LNCaP clone FGC (cell line): ENCODE measurements at regions not wholly inside any gene's neighbourhood (a gene's known extent, or its start where the extent isn't known, plus 50 kb on each side); places are given as distances from the start of the nearest gene placed in this dataset.

Source experiments
- DNase-seq: peaks from one replicate; pipeline ENCODE4 v3.0.0-alpha.2; 2011; ENCODE audit warnings: low read depth
- H3K4me3 ChIP-seq: 2 replicates; pipeline ENCODE4 v1.5.1; 2011; ENCODE audit warnings: mild to moderate bottlenecking, low read depth, low read length, control low read depth
- TF ChIP-seq, protein P1 (sequence below): IDR thresholded peaks from 2 replicates; pipeline ENCODE4 v1.5.1; 2012; ENCODE audit warnings: mild to moderate bottlenecking; ENCODE audit not compliant: control insufficient read depth, insufficient read depth; ENCODE audit errors: extremely low read depth

DNA sequence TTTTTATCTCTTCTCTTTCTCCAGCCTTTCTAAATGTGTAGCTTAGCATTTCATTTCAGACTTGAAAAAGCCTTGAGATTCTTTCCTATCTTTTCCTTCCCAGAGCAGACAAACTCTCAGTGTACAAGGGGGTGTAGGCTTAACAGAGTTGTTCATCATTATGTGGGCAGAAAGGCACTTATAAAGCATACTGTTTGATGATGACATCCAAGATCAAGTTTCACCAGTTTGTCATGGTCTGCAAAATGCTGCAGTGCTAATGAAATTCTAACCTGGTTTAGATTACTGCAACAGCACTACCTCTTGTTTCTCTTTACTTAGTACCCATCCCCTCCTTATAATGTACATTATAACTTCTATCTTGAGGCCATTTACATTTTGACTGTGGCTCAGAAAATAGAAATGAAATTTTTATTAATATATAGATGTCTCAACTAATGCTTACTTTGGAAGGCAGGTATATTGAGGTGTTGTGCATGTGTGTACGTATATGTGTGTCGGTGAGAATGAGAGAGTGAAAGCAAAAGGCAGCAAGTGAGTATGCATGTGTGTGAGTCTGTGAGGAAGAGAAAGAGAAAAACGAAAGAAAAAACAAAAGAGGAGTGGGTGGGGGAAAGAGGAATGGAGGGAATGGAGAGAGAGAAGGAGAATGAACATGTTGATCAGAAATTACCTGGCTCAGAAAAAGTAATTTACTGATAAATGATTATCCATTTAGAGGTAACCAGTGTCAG is 1043.6 kb downstream of the TUSC7 start:
- no peak overlapping the region for H3K4me3 ChIP-seq
- TF ChIP-seq, protein P1, sequence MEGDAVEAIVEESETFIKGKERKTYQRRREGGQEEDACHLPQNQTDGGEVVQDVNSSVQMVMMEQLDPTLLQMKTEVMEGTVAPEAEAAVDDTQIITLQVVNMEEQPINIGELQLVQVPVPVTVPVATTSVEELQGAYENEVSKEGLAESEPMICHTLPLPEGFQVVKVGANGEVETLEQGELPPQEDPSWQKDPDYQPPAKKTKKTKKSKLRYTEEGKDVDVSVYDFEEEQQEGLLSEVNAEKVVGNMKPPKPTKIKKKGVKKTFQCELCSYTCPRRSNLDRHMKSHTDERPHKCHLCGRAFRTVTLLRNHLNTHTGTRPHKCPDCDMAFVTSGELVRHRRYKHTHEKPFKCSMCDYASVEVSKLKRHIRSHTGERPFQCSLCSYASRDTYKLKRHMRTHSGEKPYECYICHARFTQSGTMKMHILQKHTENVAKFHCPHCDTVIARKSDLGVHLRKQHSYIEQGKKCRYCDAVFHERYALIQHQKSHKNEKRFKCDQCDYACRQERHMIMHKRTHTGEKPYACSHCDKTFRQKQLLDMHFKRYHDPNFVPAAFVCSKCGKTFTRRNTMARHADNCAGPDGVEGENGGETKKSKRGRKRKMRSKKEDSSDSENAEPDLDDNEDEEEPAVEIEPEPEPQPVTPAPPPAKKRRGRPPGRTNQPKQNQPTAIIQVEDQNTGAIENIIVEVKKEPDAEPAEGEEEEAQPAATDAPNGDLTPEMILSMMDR, result no peak
- DNase-seq, result no peak

DNA sequence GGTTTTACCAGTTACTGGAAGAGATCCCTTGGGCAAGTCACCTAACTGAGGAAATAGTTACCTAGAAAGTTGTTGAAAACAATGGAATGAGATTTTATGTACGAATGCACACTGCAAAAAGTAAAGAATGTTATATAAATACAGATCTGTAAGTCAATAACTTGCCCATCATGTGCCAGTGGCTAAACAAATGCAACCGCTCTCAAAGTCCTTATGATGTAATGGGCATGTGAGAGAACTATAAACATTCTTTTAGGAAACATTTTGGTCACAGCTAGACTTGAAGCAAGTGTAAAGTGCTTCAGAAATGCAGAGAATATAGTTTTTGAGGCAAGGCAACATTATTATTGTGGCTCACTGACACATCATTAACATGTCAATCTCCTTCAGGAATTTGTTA is 1044.5 kb downstream of the TUSC7 start:
- TF ChIP-seq, protein P1, result no peak
- H3K4me3 ChIP-seq, result no peak overlapping the region
- DNase-seq, result no peak

DNA sequence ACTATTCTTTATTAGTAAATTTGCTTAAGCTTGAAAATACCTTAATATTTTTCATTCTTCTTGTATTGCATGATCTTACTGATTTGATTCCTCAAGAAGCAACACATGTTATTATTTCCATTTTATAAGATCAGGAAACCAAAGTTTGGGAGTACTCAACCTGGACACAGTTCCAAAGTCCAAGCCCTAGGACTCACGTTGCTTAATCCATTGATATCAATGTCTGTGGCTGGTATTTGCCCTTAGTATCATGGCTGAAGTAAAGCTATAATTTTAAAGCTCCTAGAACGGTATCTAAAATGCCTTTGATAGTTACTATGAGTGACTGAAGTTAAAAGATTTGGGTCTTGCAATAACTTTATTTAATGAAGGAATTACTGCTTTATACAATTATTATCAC is 1045.3 kb downstream of the TUSC7 start:
- DNase-seq, result no peak
- TF ChIP-seq, protein P1, result no peak

DNA sequence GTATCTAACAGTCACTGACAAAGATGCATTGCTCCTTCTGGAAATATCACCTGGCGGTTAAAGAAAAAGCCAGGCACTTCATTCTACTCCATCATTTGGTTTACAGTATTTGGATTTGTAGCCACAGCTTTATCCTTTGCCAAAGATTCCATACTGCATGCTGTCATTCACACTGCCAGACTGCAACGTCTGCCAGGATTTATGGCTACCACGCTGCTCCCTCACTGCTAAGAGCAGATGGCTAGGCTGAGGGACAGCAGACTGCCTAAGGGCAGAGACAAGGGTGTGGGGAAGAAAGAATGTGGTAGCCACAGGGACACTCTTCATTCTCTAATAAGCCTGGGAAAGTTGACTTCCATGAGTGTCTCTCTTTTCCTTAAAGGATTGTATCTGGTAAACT is 1047.0 kb downstream of the TUSC7 start:
- DNase-seq, result no peak
- TF ChIP-seq, protein P1, result no peak
- no peak overlapping the region for H3K4me3 ChIP-seq

More for the DNA sequence above, 1045.3 kb downstream of the TUSC7 start:
- no peak overlapping the region for H3K4me3 ChIP-seq

DNA sequence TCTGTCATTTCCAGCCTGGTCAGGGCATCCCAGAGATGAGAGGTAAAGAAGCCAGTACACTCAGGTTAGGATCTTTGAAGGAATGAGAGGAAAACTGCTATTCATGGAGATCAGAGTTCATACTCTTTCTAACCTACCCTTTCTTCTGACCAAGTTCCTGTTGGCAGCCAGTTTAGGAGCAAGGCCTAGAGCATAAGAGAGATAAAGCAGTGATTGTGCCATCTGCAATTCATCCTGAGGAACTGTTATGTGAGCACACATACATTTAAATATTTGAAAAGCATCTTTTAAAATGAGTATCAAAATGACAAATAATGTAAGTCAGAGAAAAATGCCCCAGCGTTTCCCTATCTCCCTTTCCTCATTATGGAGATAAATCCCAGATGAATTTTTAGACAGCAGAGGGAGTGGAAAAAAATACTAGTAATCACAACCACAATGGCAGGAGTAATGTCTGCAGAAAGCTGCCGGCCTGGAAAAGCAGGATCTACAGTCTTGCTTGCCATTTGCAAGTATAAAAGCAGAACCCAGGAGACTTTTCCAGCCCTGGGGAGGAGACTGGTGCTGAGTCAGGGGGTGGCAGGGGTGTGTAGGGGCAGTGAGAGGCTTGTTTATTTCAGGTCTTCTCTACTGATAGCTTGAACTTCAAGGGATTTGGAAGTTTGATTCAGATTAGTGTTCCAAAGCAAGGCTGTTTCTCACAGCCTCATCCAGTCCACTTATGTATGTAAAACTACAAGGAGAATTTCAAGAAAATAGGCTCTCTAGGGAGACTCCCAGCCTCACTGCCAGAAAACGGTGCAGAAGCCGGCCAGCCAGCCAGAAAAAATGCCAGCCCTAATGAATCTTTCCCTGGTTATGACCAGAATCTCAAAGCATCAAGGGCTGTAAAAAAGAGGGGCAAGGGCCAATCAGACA is 1052.4 kb downstream of the TUSC7 start:
- H3K4me3 ChIP-seq, result no peak overlapping the region
- TF ChIP-seq, protein P1, result no peak
- no peak for DNase-seq

DNA sequence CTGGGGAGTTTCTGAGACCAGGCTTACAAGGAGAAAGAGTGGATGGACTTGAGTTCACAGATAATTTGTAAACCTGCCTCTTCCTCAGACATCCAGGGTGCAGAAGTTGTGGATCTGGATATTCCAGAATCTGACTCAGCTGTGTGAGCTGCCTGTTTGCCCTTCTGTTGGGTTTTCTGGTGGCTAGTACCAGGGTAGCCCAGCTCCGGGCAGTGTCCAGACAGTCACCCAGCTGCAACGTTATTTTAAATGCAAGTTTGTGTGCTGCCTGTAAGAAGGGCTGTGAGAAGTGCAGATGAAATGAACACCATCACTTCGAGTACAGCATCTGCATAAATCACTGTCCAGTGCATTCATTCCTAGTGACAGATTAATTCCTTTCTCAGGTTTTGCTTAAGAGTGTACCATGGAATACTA is 1053.0 kb downstream of the TUSC7 start:
- TF ChIP-seq, protein P1, result no peak
- no peak overlapping the region for H3K4me3 ChIP-seq
- peak; percentile 11 for DNase-seq
